H9 (cell line): ENCODE measurements at regions not wholly inside any gene's neighbourhood (a gene's known extent, or its start where the extent isn't known, plus 50 kb on each side); places are given as distances from the start of the nearest gene placed in this dataset.

Source experiments
- DNase-seq: peaks from one replicate; pipeline ENCODE4 v3.0.0-alpha.2; 2017
- H2AFZ ChIP-seq: one replicate; pipeline ENCODE4 v1.6.1; 2013; ENCODE audit warnings: mild to moderate bottlenecking, low read length, control low read depth, moderate library complexity
- H2AK5ac ChIP-seq: 2 replicates; pipeline ENCODE4 v1.6.1; 2013; ENCODE audit warnings: low read length, control low read depth, mixed read lengths; ENCODE audit not compliant: insufficient read length
- H2BK120ac ChIP-seq: one replicate; pipeline ENCODE4 v1.6.1; 2013; ENCODE audit warnings: low read depth, mild to moderate bottlenecking, low read length, control low read depth, inconsistent platforms; ENCODE audit not compliant: poor library complexity, severe bottlenecking
- H2BK12ac ChIP-seq: 2 replicates; pipeline ENCODE4 v1.6.1; 2013; ENCODE audit warnings: low read length, control low read depth, mixed read lengths, low read depth; ENCODE audit not compliant: insufficient read length
- H2BK15ac ChIP-seq: 2 replicates; pipeline ENCODE4 v1.6.1; 2013; ENCODE audit warnings: low read depth, low read length, control low read depth
- H2BK20ac ChIP-seq: one replicate; pipeline ENCODE4 v1.6.1; 2013; ENCODE audit warnings: low read depth, mild to moderate bottlenecking, low read length, control low read depth, inconsistent platforms; ENCODE audit not compliant: poor library complexity, severe bottlenecking
- H2BK5ac ChIP-seq: 2 replicates; pipeline ENCODE4 v1.6.1; 2013; ENCODE audit warnings: low read length, control low read depth, mixed read lengths; ENCODE audit not compliant: insufficient read length
- H3K14ac ChIP-seq: 2 replicates; pipeline ENCODE4 v1.6.1; 2013; ENCODE audit warnings: low read length, control low read depth; ENCODE audit not compliant: insufficient read depth
- H3K18ac ChIP-seq: 2 replicates; pipeline ENCODE4 v1.6.1; 2013; ENCODE audit warnings: low read depth, mild to moderate bottlenecking, mixed read lengths, low read length, control low read depth; ENCODE audit not compliant: insufficient read length
- H3K23ac ChIP-seq: 2 replicates; pipeline ENCODE4 v1.6.1; 2013; ENCODE audit warnings: low read length, control low read depth, mixed read lengths, low read depth; ENCODE audit not compliant: insufficient read length
- H3K23me2 ChIP-seq: 2 replicates; pipeline ENCODE4 v1.6.1; 2013; ENCODE audit warnings: low read depth, mild to moderate bottlenecking, mixed read lengths, low read length, control low read depth; ENCODE audit not compliant: insufficient read length, poor library complexity, severe bottlenecking
- H3K27ac ChIP-seq: 2 replicates; pipeline ENCODE4 v1.5.1; 2013; ENCODE audit warnings: low read length, control low read depth, mixed read lengths, low read depth; ENCODE audit not compliant: insufficient read length
- H3K27me3 ChIP-seq: 2 replicates; pipeline ENCODE4 v1.6.1; 2013; ENCODE audit warnings: low read length, control low read depth, inconsistent platforms; ENCODE audit not compliant: insufficient read depth
- H3K4ac ChIP-seq: 2 replicates; pipeline ENCODE4 v1.6.1; 2013; ENCODE audit warnings: low read depth, mild to moderate bottlenecking, control low read depth, inconsistent platforms, low read length, moderate library complexity
- H3K4me1 ChIP-seq: 2 replicates; pipeline ENCODE4 v1.6.1; 2013; ENCODE audit warnings: low read length, control low read depth, inconsistent platforms; ENCODE audit not compliant: insufficient read depth
- H3K4me2 ChIP-seq: 2 replicates; pipeline ENCODE4 v1.6.1; 2013; ENCODE audit warnings: low read length, control low read depth, mixed read lengths; ENCODE audit not compliant: insufficient read length, insufficient read depth
- H3K56ac ChIP-seq: 2 replicates; pipeline ENCODE4 v1.6.1; 2013; ENCODE audit warnings: low read depth, mild to moderate bottlenecking, mixed read lengths, low read length, control low read depth; ENCODE audit not compliant: insufficient read length
- H3K79me1 ChIP-seq: 2 replicates; pipeline ENCODE4 v1.6.1; 2013; ENCODE audit warnings: low read depth, mild to moderate bottlenecking, moderate library complexity, low read length, control low read depth, inconsistent platforms; ENCODE audit not compliant: insufficient read depth, poor library complexity, severe bottlenecking
- H3K79me2 ChIP-seq: 2 replicates; pipeline ENCODE4 v1.6.1; 2013; ENCODE audit warnings: low read length, control low read depth, inconsistent platforms; ENCODE audit not compliant: insufficient read depth
- H3K9ac ChIP-seq: 2 replicates; pipeline ENCODE4 v1.6.1; 2013; ENCODE audit warnings: low read length, control low read depth, mixed read lengths; ENCODE audit not compliant: insufficient read length; ENCODE audit errors: extremely low read depth
- H3K9me3 ChIP-seq: one replicate; pipeline ENCODE4 v1.6.1; 2013; ENCODE audit warnings: low read depth, low read length, inconsistent platforms; ENCODE audit not compliant: control insufficient read depth
- H3T11ph ChIP-seq: one replicate; pipeline ENCODE4 v1.6.1; 2013; ENCODE audit warnings: mild to moderate bottlenecking, low read length, control low read depth, inconsistent platforms
- H4K20me1 ChIP-seq: one replicate; pipeline ENCODE4 v1.6.1; 2013; ENCODE audit not compliant: control insufficient read depth, insufficient read length, insufficient read depth
- H4K5ac ChIP-seq: 2 replicates; pipeline ENCODE4 v1.6.1; 2013; ENCODE audit warnings: low read depth, mild to moderate bottlenecking, mixed read lengths, low read length, control low read depth; ENCODE audit not compliant: insufficient read length
- H4K8ac ChIP-seq: replicated peaks from 2 replicates; pipeline ENCODE4 v1.6.1; 2013; ENCODE audit warnings: low read length, control low read depth, mixed read lengths, low read depth; ENCODE audit not compliant: insufficient read length
- H4K91ac ChIP-seq: 2 replicates; pipeline ENCODE4 v1.6.1; 2013; ENCODE audit warnings: low read depth, mild to moderate bottlenecking, moderate library complexity, mixed read lengths, low read length, control low read depth; ENCODE audit not compliant: insufficient read length
- H3K27ac Mint-ChIP-seq, 3 experiments: 2 replicates in 2 of 3; 3 replicates in 1 of 3; pipeline ENCODE4 v1.8.0; 2020 to 2021; ENCODE audit warnings: mixed read lengths in 3 of 3, mild to moderate bottlenecking in 1 of 3, moderate library complexity in 1 of 3
- H3K27me3 Mint-ChIP-seq: 2 replicates; pipeline ENCODE4 v1.8.0; 2021; ENCODE audit warnings: low read depth, mild to moderate bottlenecking, moderate library complexity, mixed read lengths
- H3K36me3 Mint-ChIP-seq, 3 experiments: 2 replicates in 2 of 3; 3 replicates in 1 of 3; pipeline ENCODE4 v1.8.0; 2020 to 2021; ENCODE audit warnings: low read depth in 3 of 3, mixed read lengths in 3 of 3; ENCODE audit not compliant: insufficient read depth in 1 of 3
- H3K4me1 Mint-ChIP-seq, 2 experiments: 2 replicates each; pipeline ENCODE4 v1.8.0; 2020; ENCODE audit warnings: mixed read lengths in 2 of 2
- H3K4me3 Mint-ChIP-seq, 2 experiments: 2 replicates in 1 of 2; 3 replicates in 1 of 2; pipeline ENCODE4 v1.8.0; 2020 to 2021; ENCODE audit warnings: mild to moderate bottlenecking in 2 of 2, mixed read lengths in 2 of 2, moderate library complexity in 1 of 2
- H3K9me3 Mint-ChIP-seq, 2 experiments: 2 replicates in 1 of 2; 3 replicates in 1 of 2; pipeline ENCODE4 v1.8.0; 2020; ENCODE audit warnings: mild to moderate bottlenecking in 2 of 2, mixed read lengths in 2 of 2, moderate library complexity in 1 of 2
- CTCF ChIP-seq: fragments of 200-600 bp; sonication (generic); conservative IDR thresholded peaks from 3 replicates; pipeline ENCODE4 v1.8.0; 2021; ENCODE audit warnings: antibody characterized with exemption, mild to moderate bottlenecking
- WGBS: extraction: QIAGEN DNeasy Blood & Tissue Kit; methylation state at CpG from one replicate; pipeline ENCODE4 v1.1.7; 2013; ENCODE audit warnings: missing lambda C conversion rate, low lambda C conversion rate, mixed read lengths; ENCODE audit not compliant: insufficient read length; ENCODE audit errors: extremely low coverage; 5-methylcytosine and 5-hydroxymethylcytosine counted together

GRCh38 chrX:127128282-127128681 is 308.8 kb downstream of the PRR32 start:
- Mint-ChIP-seq H3K27ac (peak overlapping the region in 1 of 3 experiments; percentile 44; a peak in 1 of 7 replicates), H3K36me3 (peaks cover 0 to 15% (median 7%) of the 10 kb centered on the region in 3 experiments; a peak in 3 of 7 replicates), H3K4me3 (no peak overlapping the region), H3K9me3 (peaks cover 15 to 30% of the 10 kb centered on the region in 2 experiments), H3K4me1 (peaks cover 0 to 6% of the 10 kb centered on the region in 2 experiments; a peak in 2 of 4 replicates), H3K27me3 (no peaks in the 10 kb centered on the region)
- Histone ChIP-seq H4K91ac (no peak overlapping the region), H3K4me2 (no peak overlapping the region), H3K23me2 (no peaks in the 10 kb centered on the region), H3K18ac (no peak overlapping the region), H2AK5ac (no peak overlapping the region), H3T11ph (no peak overlapping the region), H3K27me3 (no peaks in the 10 kb centered on the region), H2BK120ac (no peak overlapping the region), H3K9me3 (peaks cover 4% of the 10 kb centered on the region), H3K9ac (no peak overlapping the region), H3K79me2 (no peaks in the 10 kb centered on the region), H2BK12ac (no peak overlapping the region), H3K56ac (no peak overlapping the region), H3K4ac (no peak overlapping the region), H2BK20ac (no peak overlapping the region), H3K23ac (no peak overlapping the region), H3K4me1 (no peaks in the 10 kb centered on the region), H3K14ac (no peak overlapping the region), H2BK15ac (no peak overlapping the region), H3K79me1 (no peaks in the 10 kb centered on the region), H4K8ac (peak overlapping the region; percentile 13), H2BK5ac (no peak overlapping the region), H4K5ac (no peak overlapping the region), H2AFZ (no peak overlapping the region), H3K27ac (no peak overlapping the region), H4K20me1 (no peaks in the 10 kb centered on the region)
- DNase-seq, result no peak
- TF ChIP-seq CTCF, result peak; percentile 23; the same call in 2 of the 3 replicates
- WGBS, result no CpG with 5 or more reads among the region's 5 CpGs
